ENCODE measurements at regions not wholly inside any gene's neighbourhood (a gene's known extent, or its start where the extent isn't known, plus 50 kb on each side); places are given as distances from the start of the nearest gene placed in this dataset.

- TF ChIP-seq GABPA (IDR thresholded peaks at IDR 0.05; ENCODE audit: low read depth) = no peak
- TF ChIP-seq, protein P1, sequence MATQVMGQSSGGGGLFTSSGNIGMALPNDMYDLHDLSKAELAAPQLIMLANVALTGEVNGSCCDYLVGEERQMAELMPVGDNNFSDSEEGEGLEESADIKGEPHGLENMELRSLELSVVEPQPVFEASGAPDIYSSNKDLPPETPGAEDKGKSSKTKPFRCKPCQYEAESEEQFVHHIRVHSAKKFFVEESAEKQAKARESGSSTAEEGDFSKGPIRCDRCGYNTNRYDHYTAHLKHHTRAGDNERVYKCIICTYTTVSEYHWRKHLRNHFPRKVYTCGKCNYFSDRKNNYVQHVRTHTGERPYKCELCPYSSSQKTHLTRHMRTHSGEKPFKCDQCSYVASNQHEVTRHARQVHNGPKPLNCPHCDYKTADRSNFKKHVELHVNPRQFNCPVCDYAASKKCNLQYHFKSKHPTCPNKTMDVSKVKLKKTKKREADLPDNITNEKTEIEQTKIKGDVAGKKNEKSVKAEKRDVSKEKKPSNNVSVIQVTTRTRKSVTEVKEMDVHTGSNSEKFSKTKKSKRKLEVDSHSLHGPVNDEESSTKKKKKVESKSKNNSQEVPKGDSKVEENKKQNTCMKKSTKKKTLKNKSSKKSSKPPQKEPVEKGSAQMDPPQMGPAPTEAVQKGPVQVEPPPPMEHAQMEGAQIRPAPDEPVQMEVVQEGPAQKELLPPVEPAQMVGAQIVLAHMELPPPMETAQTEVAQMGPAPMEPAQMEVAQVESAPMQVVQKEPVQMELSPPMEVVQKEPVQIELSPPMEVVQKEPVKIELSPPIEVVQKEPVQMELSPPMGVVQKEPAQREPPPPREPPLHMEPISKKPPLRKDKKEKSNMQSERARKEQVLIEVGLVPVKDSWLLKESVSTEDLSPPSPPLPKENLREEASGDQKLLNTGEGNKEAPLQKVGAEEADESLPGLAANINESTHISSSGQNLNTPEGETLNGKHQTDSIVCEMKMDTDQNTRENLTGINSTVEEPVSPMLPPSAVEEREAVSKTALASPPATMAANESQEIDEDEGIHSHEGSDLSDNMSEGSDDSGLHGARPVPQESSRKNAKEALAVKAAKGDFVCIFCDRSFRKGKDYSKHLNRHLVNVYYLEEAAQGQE (IDR thresholded peaks at IDR 0.05; ENCODE audit: insufficient replicate concordance, low read depth) = no peak
These were observed 293.7 kb upstream of the TCF21 start for GRCh38 chr6:133595111-133595761.

Data from HL-60 (cell line).